GM18507 (cell line): ENCODE measurements at regions not wholly inside any gene's neighbourhood (a gene's known extent, or its start where the extent isn't known, plus 50 kb on each side); places are given as distances from the start of the nearest gene placed in this dataset.

Experiments used
- DNase-seq: peaks from one replicate; pipeline ENCODE4 v3.0.0; 2011; ENCODE audit warnings: low read depth; ENCODE audit not compliant: insufficient read length; ENCODE audit errors: extremely low spot score
- FAIRE-seq: peaks from 2 replicates; lab custom pipeline; 2011; peaks lifted over from hg19 to GRCh38; lab: Jason Lieb, UNC

GRCh38 chr2:2769481-2770431 is 438.7 kb upstream of the MYT1L start:
- no peak for FAIRE-seq
- no peak for DNase-seq

- no peak for DNase-seq
- FAIRE-seq: no peak
Measured at GRCh38 chr2:2768476-2768875, 437.4 kb upstream of the MYT1L start.

GRCh38 chr2:2767837-2768236 is 436.8 kb upstream of the MYT1L start:
- FAIRE-seq (no peak), DNase-seq (no peak)

- FAIRE-seq: no peak
- DNase-seq: no peak
Measured at GRCh38 chr2:2765839-2766495, 434.9 kb upstream of the MYT1L start.

GRCh38 chr2:2765176-2765800 is 434.2 kb upstream of the MYT1L start:
- DNase-seq: no peak
- FAIRE-seq: no peak

- no peak for FAIRE-seq
- no peak for DNase-seq
Measured at GRCh38 chr2:2764739-2765138, 433.7 kb upstream of the MYT1L start.

GRCh38 chr2:2764001-2764355 is 432.9 kb upstream of the MYT1L start:
- no peak for FAIRE-seq
- no peak for DNase-seq

GRCh38 chr2:2763351-2764000 is 432.4 kb upstream of the MYT1L start:
- FAIRE-seq: no peak
- DNase-seq: no peak

GRCh38 chr2:2762913-2763312 is 431.8 kb upstream of the MYT1L start:
- DNase-seq (no peak), FAIRE-seq (no peak)

- no peak for FAIRE-seq
- DNase-seq: no peak
Measured at GRCh38 chr2:2762166-2762908, 431.3 kb upstream of the MYT1L start.

GRCh38 chr2:2758793-2759367 is 427.8 kb upstream of the MYT1L start:
- FAIRE-seq: no peak
- DNase-seq: no peak

- DNase-seq (no peak), FAIRE-seq (no peak)
Measured at GRCh38 chr2:2757764-2758163, 426.7 kb upstream of the MYT1L start.

GRCh38 chr2:2756886-2757285 is 425.8 kb upstream of the MYT1L start:
- FAIRE-seq (no peak), DNase-seq (no peak)

GRCh38 chr2:2755990-2756389 is 424.9 kb upstream of the MYT1L start:
- FAIRE-seq (no peak), DNase-seq (no peak)

GRCh38 chr2:2754940-2755339 is 423.9 kb upstream of the MYT1L start:
- DNase-seq: no peak
- no peak for FAIRE-seq

- DNase-seq (no peak), FAIRE-seq (no peak)
Measured at GRCh38 chr2:2751715-2752315, 420.7 kb upstream of the MYT1L start.

GRCh38 chr2:2750867-2751714 is 420.0 kb upstream of the MYT1L start:
- FAIRE-seq (no peak), DNase-seq (no peak)

GRCh38 chr2:2749206-2749598 is 418.1 kb upstream of the MYT1L start:
- no peak for DNase-seq
- no peak for FAIRE-seq
